ENCODE measurements at regions not wholly inside any gene's neighbourhood (a gene's known extent, or its start where the extent isn't known, plus 50 kb on each side); places are given as distances from the start of the nearest gene placed in this dataset.

GRCh38 chr16:7113949-7114348 is 218.7 kb upstream of the RBFOX1 start:
- TF ChIP-seq, protein P1, sequence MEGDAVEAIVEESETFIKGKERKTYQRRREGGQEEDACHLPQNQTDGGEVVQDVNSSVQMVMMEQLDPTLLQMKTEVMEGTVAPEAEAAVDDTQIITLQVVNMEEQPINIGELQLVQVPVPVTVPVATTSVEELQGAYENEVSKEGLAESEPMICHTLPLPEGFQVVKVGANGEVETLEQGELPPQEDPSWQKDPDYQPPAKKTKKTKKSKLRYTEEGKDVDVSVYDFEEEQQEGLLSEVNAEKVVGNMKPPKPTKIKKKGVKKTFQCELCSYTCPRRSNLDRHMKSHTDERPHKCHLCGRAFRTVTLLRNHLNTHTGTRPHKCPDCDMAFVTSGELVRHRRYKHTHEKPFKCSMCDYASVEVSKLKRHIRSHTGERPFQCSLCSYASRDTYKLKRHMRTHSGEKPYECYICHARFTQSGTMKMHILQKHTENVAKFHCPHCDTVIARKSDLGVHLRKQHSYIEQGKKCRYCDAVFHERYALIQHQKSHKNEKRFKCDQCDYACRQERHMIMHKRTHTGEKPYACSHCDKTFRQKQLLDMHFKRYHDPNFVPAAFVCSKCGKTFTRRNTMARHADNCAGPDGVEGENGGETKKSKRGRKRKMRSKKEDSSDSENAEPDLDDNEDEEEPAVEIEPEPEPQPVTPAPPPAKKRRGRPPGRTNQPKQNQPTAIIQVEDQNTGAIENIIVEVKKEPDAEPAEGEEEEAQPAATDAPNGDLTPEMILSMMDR (IDR thresholded peaks at IDR 0.05), result no peak
- TF ChIP-seq POLR2A (IDR thresholded peaks at IDR 0.05) (no peak), POLR2AphosphoS5 (IDR thresholded peaks at IDR 0.05; ENCODE audit: insufficient read depth in 1 of 2, low read depth in 1 of 2) (no peak)

All from vagina (tissue), 2 donors.